Transverse colon (tissue), 4 donors: ENCODE measurements at regions not wholly inside any gene's neighbourhood (a gene's known extent, or its start where the extent isn't known, plus 50 kb on each side); places are given as distances from the start of the nearest gene placed in this dataset.

Experiments used
- DNase-seq: peaks from one replicate; pipeline ENCODE4 v3.0.0-alpha.2; 2019
- H3K27ac ChIP-seq, 4 donors: fragments of 200-600 bp; sonication (generic); 2 replicates each; pipeline ENCODE4 v1.5.1; 2016 to 2018; ENCODE audit warnings: inconsistent platforms in 4 of 4
- H3K27me3 ChIP-seq: fragments of 200-600 bp; sonication (generic); 2 replicates; pipeline ENCODE4 v1.5.1; 2017; ENCODE audit warnings: inconsistent platforms
- H3K36me3 ChIP-seq, 4 donors: fragments of 200-600 bp; sonication (generic); 2 replicates each; pipeline ENCODE4 v1.5.1; 2017 to 2019; ENCODE audit warnings: inconsistent platforms in 4 of 4
- H3K4me1 ChIP-seq, 4 donors: fragments of 200-600 bp; sonication (generic); 2 replicates each; pipeline ENCODE4 v1.5.1; 2017 to 2020; ENCODE audit warnings: inconsistent platforms in 4 of 4
- H3K4me3 ChIP-seq, 4 donors: fragments of 200-600 bp; sonication (generic); 1 replicate in 1 of 4; 2 replicates in 3 of 4; pipeline versions ENCODE4 v1.5.1 to v1.6.1; 2017 to 2019; ENCODE audit warnings: inconsistent platforms in 4 of 4
- H3K9me3 ChIP-seq, 2 donors: fragments of 200-600 bp; sonication (generic); 2 replicates each; pipeline ENCODE4 v1.5.1; 2017 to 2019; ENCODE audit warnings: inconsistent platforms in 2 of 2
- EP300 ChIP-seq: sonication (generic); formaldehyde crosslinking; IDR thresholded peaks from one replicate; pipeline ENCODE4 v1.6.1; 2017; ENCODE audit warnings: antibody characterized with exemption, low read depth
- POLR2A ChIP-seq: fragments of 450-650 bp; IDR thresholded peaks from one replicate; pipeline ENCODE4 v1.6.1; 2016; ENCODE audit warnings: antibody characterized with exemption, mild to moderate bottlenecking, moderate library complexity
- POLR2AphosphoS5 ChIP-seq, 3 donors: sonication (generic); formaldehyde crosslinking; IDR thresholded peaks; one replicate each; pipeline ENCODE4 v1.6.1; 2016; ENCODE audit warnings: antibody characterized with exemption in 3 of 3
- WGBS, 2 donors: methylation state at CpG; one replicate each; pipeline ENCODE4 v1.1.5; 2018; ENCODE audit warnings: low coverage in 1 of 2; 5-methylcytosine and 5-hydroxymethylcytosine counted together
- in situ Hi-C, 4 donors: fragments of 200-750 bp; cut with MboI; loops; one replicate each; pipeline versions ENCODE4 v1.15.0 to v1.15.1; 2017; ENCODE audit warnings: low sequenced_read_pairs in 3 of 4, low pct_ligation_motif_present in 1 of 4, low pct_unique_long_range_greater_than_20kb in 1 of 4
- intact Hi-C: fragments of 100-400 bp; cut with DNase I; formaldehyde crosslinking; loops from one replicate; pipeline ENCODE4 v1.15.1; 2023; ENCODE audit warnings: low total_unique reads
- TF ChIP-seq, protein P1 (sequence below), 5 experiments: fragments of 200-600 bp in 3 of 5; fragments of 450-650 bp in 2 of 5; sonication (generic) in 3 of 5; IDR thresholded peaks; 1 replicate in 2 of 5; 2 replicates in 3 of 5; pipeline ENCODE4 v1.5.1; 2016 to 2017; ENCODE audit warnings: antibody characterized with exemption in 5 of 5, inconsistent platforms in 3 of 5, mild to moderate bottlenecking in 2 of 5, moderate library complexity in 1 of 5

DNA sequence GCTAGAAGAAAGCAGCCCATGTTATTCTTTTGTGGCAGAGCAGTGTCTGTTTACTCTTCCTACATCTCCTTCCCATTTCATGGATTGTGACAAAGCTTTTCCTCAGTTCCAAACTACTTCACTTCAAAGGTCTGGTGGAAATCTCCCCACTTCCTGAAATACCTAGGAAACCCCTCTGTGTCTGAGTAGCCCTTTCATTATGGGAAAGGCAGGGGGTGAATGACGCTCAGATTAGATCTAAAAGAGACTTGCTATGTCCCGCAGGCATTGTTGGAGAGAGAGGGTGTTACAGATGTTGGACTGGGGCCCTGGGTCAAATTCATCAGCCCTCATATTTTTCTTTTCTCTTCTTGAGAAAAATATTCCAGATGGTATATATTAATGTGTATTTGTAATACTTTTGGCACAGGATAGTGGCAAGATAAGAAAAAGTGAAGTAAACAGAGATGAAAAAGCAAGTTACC is 675.0 kb downstream of the IRS1 start:
- DNase-seq = no peak
- in situ Hi-C loops (no loop called here), intact Hi-C loops (no loop called here)
- Histone ChIP-seq H3K27ac (no peak overlapping the region), H3K36me3 (no peaks in the 10 kb centered on the region), H3K4me3 (no peak overlapping the region), H3K27me3 (no peaks in the 10 kb centered on the region), H3K9me3 (no peaks in the 10 kb centered on the region), H3K4me1 (peaks cover 0 to 7% (median 0%) of the 10 kb centered on the region in 4 donors)
- no peak for TF ChIP-seq POLR2A
- TF ChIP-seq POLR2AphosphoS5 (IDR thresholded peaks at IDR 0.05) = no peak
- TF ChIP-seq, protein P1, sequence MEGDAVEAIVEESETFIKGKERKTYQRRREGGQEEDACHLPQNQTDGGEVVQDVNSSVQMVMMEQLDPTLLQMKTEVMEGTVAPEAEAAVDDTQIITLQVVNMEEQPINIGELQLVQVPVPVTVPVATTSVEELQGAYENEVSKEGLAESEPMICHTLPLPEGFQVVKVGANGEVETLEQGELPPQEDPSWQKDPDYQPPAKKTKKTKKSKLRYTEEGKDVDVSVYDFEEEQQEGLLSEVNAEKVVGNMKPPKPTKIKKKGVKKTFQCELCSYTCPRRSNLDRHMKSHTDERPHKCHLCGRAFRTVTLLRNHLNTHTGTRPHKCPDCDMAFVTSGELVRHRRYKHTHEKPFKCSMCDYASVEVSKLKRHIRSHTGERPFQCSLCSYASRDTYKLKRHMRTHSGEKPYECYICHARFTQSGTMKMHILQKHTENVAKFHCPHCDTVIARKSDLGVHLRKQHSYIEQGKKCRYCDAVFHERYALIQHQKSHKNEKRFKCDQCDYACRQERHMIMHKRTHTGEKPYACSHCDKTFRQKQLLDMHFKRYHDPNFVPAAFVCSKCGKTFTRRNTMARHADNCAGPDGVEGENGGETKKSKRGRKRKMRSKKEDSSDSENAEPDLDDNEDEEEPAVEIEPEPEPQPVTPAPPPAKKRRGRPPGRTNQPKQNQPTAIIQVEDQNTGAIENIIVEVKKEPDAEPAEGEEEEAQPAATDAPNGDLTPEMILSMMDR (IDR thresholded peaks at IDR 0.05) = no peak
- no peak for TF ChIP-seq EP300
- WGBS, 2 donors = 66 to 89% methylated on average over 2 of the region's 2 CpGs

DNA sequence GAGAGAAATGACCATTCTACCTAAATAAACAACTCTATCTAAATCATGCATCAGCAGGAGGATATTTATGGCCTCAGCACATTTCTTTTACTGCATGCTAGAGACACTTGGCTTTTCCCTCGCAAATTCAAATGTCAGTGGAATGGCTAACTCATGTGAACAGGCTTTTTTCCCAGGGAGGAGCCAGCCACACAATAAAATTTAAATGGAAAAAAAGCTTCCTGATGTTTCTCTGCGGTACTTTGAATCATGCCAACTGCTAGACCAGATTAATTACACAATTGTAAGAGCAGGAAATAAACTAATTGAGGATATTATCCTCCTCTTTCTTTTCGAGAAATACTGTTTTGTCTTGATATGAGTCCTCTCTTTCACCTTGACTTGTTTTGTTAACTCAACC is 676.3 kb downstream of the IRS1 start:
- in situ Hi-C loops = no loop called here
- 0 to 20% methylated on average over 2 to 3 of the region's 3 CpGs for WGBS, 2 donors
- no peak overlapping the region for H3K27ac ChIP-seq

DNA sequence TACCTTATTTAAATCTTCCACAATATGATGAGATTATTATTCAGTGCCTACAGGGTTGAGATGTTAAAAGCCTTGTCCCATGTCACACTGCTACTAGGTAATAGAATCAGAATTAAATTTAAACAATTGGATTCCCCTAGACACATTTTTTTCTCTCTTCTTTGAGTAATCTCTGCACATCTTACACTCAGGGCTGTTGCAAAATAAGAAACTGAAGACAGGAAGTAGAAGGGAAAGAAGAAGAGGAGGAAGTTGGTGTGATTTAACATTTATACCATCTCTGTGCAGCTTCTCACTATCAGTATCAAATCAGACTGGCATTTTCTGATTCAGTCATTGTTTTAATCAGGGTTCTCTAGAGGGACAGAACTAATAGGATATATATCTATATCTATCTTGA is 677.6 kb downstream of the IRS1 start:
- H3K27ac ChIP-seq = no peak overlapping the region
- TF ChIP-seq EP300 (no peak), POLR2AphosphoS5 (IDR thresholded peaks at IDR 0.05) (no peak), POLR2A (no peak)
- TF ChIP-seq, protein P1 (IDR thresholded peaks at IDR 0.05) = no peak
- no peaks in the 10 kb centered on the region for H3K36me3 ChIP-seq
- no peaks in the 10 kb centered on the region for H3K27me3 ChIP-seq
- H3K4me3 ChIP-seq = no peak overlapping the region
- intact Hi-C loops (no loop called here), in situ Hi-C loops (no loop called here)
- H3K4me1 ChIP-seq = peaks cover 0 to 7% (median 0%) of the 10 kb centered on the region in 4 donors
- no peaks in the 10 kb centered on the region for H3K9me3 ChIP-seq
- DNase-seq = no peak

More for the DNA sequence above, 676.3 kb downstream of the IRS1 start:
- no peak for DNase-seq
- Histone ChIP-seq H3K4me3 (no peak overlapping the region), H3K4me1 (peaks cover 0 to 7% (median 0%) of the 10 kb centered on the region in 4 donors), H3K27me3 (no peaks in the 10 kb centered on the region), H3K36me3 (no peaks in the 10 kb centered on the region), H3K9me3 (no peaks in the 10 kb centered on the region)
- TF ChIP-seq POLR2A (no peak), POLR2AphosphoS5 (IDR thresholded peaks at IDR 0.05) (no peak), EP300 (no peak)
- TF ChIP-seq, protein P1 (IDR thresholded peaks at IDR 0.05) = no peak
- intact Hi-C loops = no loop called here

DNA sequence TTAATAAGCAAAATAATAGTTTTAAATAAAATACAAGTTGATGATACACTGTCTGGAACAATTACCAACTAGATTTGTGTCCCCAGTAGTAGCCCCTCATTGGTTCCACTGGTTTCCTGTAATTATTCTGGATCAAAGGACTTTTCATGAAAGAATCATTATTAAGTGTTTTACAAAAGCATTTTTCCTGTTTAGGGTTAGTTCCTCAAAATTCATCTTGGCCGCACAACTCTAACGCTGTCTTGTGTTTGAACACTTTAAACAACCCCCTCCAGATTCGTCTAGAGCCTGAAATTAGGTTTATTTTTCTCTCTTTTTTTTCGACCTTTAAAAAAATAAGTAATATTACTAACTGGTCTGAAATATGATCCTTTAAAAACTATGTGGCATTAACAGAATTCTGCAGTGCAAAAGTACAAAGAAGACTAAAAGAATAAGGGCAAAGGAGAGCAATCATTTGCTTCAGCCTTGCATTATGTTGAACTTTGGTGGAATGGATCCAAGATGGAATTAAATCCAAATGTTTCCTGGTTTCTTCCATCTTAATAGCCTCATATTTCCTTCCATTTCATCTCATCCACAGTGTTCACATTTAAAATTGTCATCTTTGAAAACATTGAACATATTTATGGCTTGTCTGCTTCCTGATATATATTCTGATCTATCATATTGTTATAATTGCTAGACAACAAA is 678.4 kb downstream of the IRS1 start:
- no peaks in the 10 kb centered on the region for H3K36me3 ChIP-seq
- TF ChIP-seq POLR2A (no peak), EP300 (no peak), POLR2AphosphoS5 (IDR thresholded peaks at IDR 0.05) (no peak)
- TF ChIP-seq, protein P1 (IDR thresholded peaks at IDR 0.05) = no peak
- no peaks in the 10 kb centered on the region for H3K9me3 ChIP-seq
- H3K27me3 ChIP-seq = no peaks in the 10 kb centered on the region
- no peak overlapping the region for H3K4me3 ChIP-seq
- in situ Hi-C loops = no loop called here
- intact Hi-C loops = no loop called here
- no peak for DNase-seq
- H3K4me1 ChIP-seq = peaks cover 0 to 7% (median 0%) of the 10 kb centered on the region in 4 donors
- no peak overlapping the region for H3K27ac ChIP-seq
- WGBS, 2 donors = 47 to 63% methylated on average over 4 of the region's 4 CpGs
